Heart left ventricle (tissue), 16 donors: ENCODE measurements at regions not wholly inside any gene's neighbourhood (a gene's known extent, or its start where the extent isn't known, plus 50 kb on each side); places are given as distances from the start of the nearest gene placed in this dataset.
A peak's percentile ranks its signal among the peaks of the same experiment; 100 is the strongest.

Experiments used
- ATAC-seq, 4 donors: fragments of 200-7000 bp; cut with Tn5 transposase; one replicate each; pipeline ENCODE4 v1.9.1; 2020 to 2022; ENCODE audit warnings: moderate library complexity in 4 of 4, mild to moderate bottlenecking in 3 of 4, moderate number of reproducible peaks in 1 of 4
- DNase-seq, 5 donors: peaks; one replicate each; pipeline ENCODE4 v3.0.0-alpha.2; 2020
- H3K27ac ChIP-seq, 12 donors: fragments of 200-600 bp; sonication (generic) in 4 of 12; one replicate each; pipeline versions ENCODE4 v1.5.0 to v1.8.0; 2016 to 2022; ENCODE audit warnings: mild to moderate bottlenecking in 2 of 12
- H3K27me3 ChIP-seq, 9 donors: fragments of 200-600 bp; sonication (generic) in 2 of 9; one replicate each; pipeline versions ENCODE4 v1.5.1 to v1.8.0; 2016 to 2022; ENCODE audit warnings: mild to moderate bottlenecking in 3 of 9
- H3K36me3 ChIP-seq, 9 donors: fragments of 200-600 bp; sonication (generic) in 2 of 9; one replicate each; pipeline versions ENCODE4 v1.5.0 to v1.8.0; 2018 to 2022; ENCODE audit warnings: mild to moderate bottlenecking in 2 of 9
- H3K4me1 ChIP-seq, 12 donors: fragments of 200-600 bp; sonication (generic) in 4 of 12; one replicate each; pipeline versions ENCODE4 v1.5.0 to v1.8.0; 2016 to 2022; ENCODE audit warnings: mild to moderate bottlenecking in 3 of 12
- H3K4me3 ChIP-seq, 12 donors: fragments of 200-600 bp; sonication (generic) in 4 of 12; one replicate each; pipeline versions ENCODE4 v1.5.0 to v1.8.0; 2017 to 2022; ENCODE audit warnings: mild to moderate bottlenecking in 9 of 12, moderate library complexity in 4 of 12
- H3K9me3 ChIP-seq, 12 donors: fragments of 200-600 bp; sonication (generic) in 4 of 12; one replicate each; pipeline versions ENCODE4 v1.5.0 to v1.8.0; 2016 to 2022; ENCODE audit warnings: mild to moderate bottlenecking in 1 of 12
- CTCF ChIP-seq, 12 donors: fragments of 200-600 bp; sonication (generic) in 4 of 12; IDR thresholded peaks; one replicate each; pipeline versions ENCODE4 v1.5.0 to v1.8.0; 2018 to 2022; ENCODE audit warnings: antibody characterized with exemption in 12 of 12, mild to moderate bottlenecking in 5 of 12
- POLR2A ChIP-seq, 2 donors: fragments of 450-650 bp; IDR thresholded peaks; one replicate each; pipeline ENCODE4 v1.6.1; 2017; ENCODE audit warnings: antibody characterized with exemption in 2 of 2, mild to moderate bottlenecking in 2 of 2, moderate library complexity in 2 of 2
- WGBS, 4 donors: extraction: QIAGEN DNeasy Blood & Tissue Kit in 2 of 4; methylation state at CpG; one replicate each; pipeline versions ENCODE4 v1.1.5 to v1.1.7; 2013 to 2018; 5-methylcytosine and 5-hydroxymethylcytosine counted together
- intact Hi-C, 10 donors: fragments of 100-400 bp; cut with DNase I; formaldehyde crosslinking; loops; one replicate each; pipeline versions ENCODE4 v1.11.1 to v1.14.2; 2022
- donor health status: ischemic (EF 13 %, LVEDD 7.1; RV severe dilation, severe dysfunction).
- donor health status: healthy with polysubstance abuse.
- donor health status: DM: no; HTN: yes; CAD: no.
- donor health status: DM: no; HTN: no; CAD: no.
- donor health status: ischemic (EF 25% LVEDD 6.9; RV normal size, moderate dysfunction).
- donor health status: ischemic (EF 25% LVEDD 5.7; RV mildly dilated, moderate dysfunction).
- donor health status: healthy.
- donor health status: DM: yes; HTN: yes; CAD: no.
- donor health status: ischemic (EF 35%, LVEDD 5.7; RV mildly dilated, moderate dysfunction).
- donor health status: nonischemic (EF 11% LVEDD 7.7; RV severe dilation, severe dysfunction).
- donor health status: DM: yes; HTN: yes; CAD: no.
- donor health status: PGD.
- donor health status: ischemic (EF 29% LVEDD 5.4; RV normal size, mild dysfunction).
- donor health status: nonischemic (EF 23%, LVEDD 6.1; RV moderate dilation, normal function).

GRCh38 chr14:100413699-100414098 lies 90.6 kb downstream of the SLC25A47 start:
- DNase-seq: no peak
- no peaks in the 10 kb centered on the region for H3K9me3 ChIP-seq
- 94 to 97% (median 96%) methylated on average over 7 of the region's 7 CpGs for WGBS, 4 donors
- H3K4me1 ChIP-seq: no peaks in the 10 kb centered on the region
- H3K36me3 ChIP-seq: no peaks in the 10 kb centered on the region
- no peak for ATAC-seq
- intact Hi-C loops: no loop called here
- H3K4me3 ChIP-seq: no peak overlapping the region
- TF ChIP-seq POLR2A (IDR thresholded peaks at IDR 0.05) (no peak), CTCF (IDR thresholded peaks at IDR 0.05) (no peak)
- H3K27ac ChIP-seq: no peak overlapping the region
- H3K27me3 ChIP-seq: no peaks in the 10 kb centered on the region

GRCh38 chr14:100415226-100415625 lies 92.1 kb downstream of the SLC25A47 start:
- TF ChIP-seq POLR2A (IDR thresholded peaks at IDR 0.05): no peak
- TF ChIP-seq CTCF (IDR thresholded peaks at IDR 0.05): no peak
- Histone ChIP-seq H3K36me3 (no peaks in the 10 kb centered on the region), H3K4me3 (no peak overlapping the region), H3K27ac (no peak overlapping the region), H3K4me1 (no peaks in the 10 kb centered on the region), H3K9me3 (no peaks in the 10 kb centered on the region), H3K27me3 (no peaks in the 10 kb centered on the region)
- ATAC-seq (no peak), DNase-seq (no peak)
- intact Hi-C loops: no loop called here
- WGBS, 4 donors: 89 to 97% (median 91%) methylated on average over 3 of the region's 3 CpGs

- no peak for ATAC-seq
- intact Hi-C loops: no loop called here
- H3K4me1 ChIP-seq: no peaks in the 10 kb centered on the region
- no peak for DNase-seq
- H3K36me3 ChIP-seq: no peaks in the 10 kb centered on the region
- TF ChIP-seq CTCF (IDR thresholded peaks at IDR 0.05): no peak
- TF ChIP-seq POLR2A (IDR thresholded peaks at IDR 0.05): no peak
- H3K4me3 ChIP-seq: no peak overlapping the region
- no peaks in the 10 kb centered on the region for H3K9me3 ChIP-seq
- 85 to 93% (median 88%) methylated on average over 8 of the region's 8 CpGs for WGBS, 4 donors
- no peak overlapping the region for H3K27ac ChIP-seq
- no peaks in the 10 kb centered on the region for H3K27me3 ChIP-seq
Observed at GRCh38 chr14:100416081-100416680, 93.0 kb downstream of the SLC25A47 start.

- H3K27me3 ChIP-seq: no peaks in the 10 kb centered on the region
- DNase-seq: no peak
- no peaks in the 10 kb centered on the region for H3K9me3 ChIP-seq
- peak; percentile 64 to 89 (median 82) for ATAC-seq
- WGBS, 4 donors: 79 to 87% (median 82%) methylated on average over 12 to 13 of the region's 13 CpGs
- H3K36me3 ChIP-seq: no peaks in the 10 kb centered on the region
- H3K4me1 ChIP-seq: no peaks in the 10 kb centered on the region
- intact Hi-C loops: no loop called here
- TF ChIP-seq CTCF (IDR thresholded peaks at IDR 0.05) (peak in 7 of 12 donors; percentile 11 to 43 (median 26)), POLR2A (IDR thresholded peaks at IDR 0.05) (no peak)
- H3K27ac ChIP-seq: no peak overlapping the region
- H3K4me3 ChIP-seq: no peak overlapping the region
Observed at GRCh38 chr14:100416921-100417860, 94.1 kb downstream of the SLC25A47 start.
